Large intestine (tissue), 3 donors: ENCODE measurements at regions not wholly inside any gene's neighbourhood (a gene's known extent, or its start where the extent isn't known, plus 50 kb on each side); places are given as distances from the start of the nearest gene placed in this dataset.

Experiments
- DNase-seq, 2 donors: peaks; one replicate each; pipeline versions ENCODE4 v3.0.0 to v3.0.0-alpha.2; 2013
- H3K27ac ChIP-seq: one replicate; pipeline ENCODE4 v1.5.1; 2013; ENCODE audit warnings: low read length
- H3K27me3 ChIP-seq: 2 replicates; pipeline ENCODE4 v1.6.1; 2013; ENCODE audit warnings: low read length; ENCODE audit not compliant: control insufficient read depth, insufficient read depth
- H3K36me3 ChIP-seq: 2 replicates; pipeline ENCODE4 v1.6.1; 2013; ENCODE audit warnings: low read length; ENCODE audit not compliant: control insufficient read depth, insufficient read depth
- H3K4me1 ChIP-seq: one replicate; pipeline ENCODE4 v1.6.1; 2013; ENCODE audit warnings: low read length; ENCODE audit not compliant: control insufficient read depth, insufficient read depth
- H3K4me3 ChIP-seq: one replicate; pipeline ENCODE4 v1.5.1; 2013; ENCODE audit warnings: low read length
- H3K9me3 ChIP-seq: one replicate; pipeline ENCODE4 v1.6.1; 2013; ENCODE audit warnings: mild to moderate bottlenecking, low read depth, low read length, moderate library complexity; ENCODE audit not compliant: control insufficient read depth
- WGBS: methylation state at CpG from one replicate; pipeline ENCODE4 v1.1.5; 2013; ENCODE audit warnings: low lambda C conversion rate; ENCODE audit not compliant: insufficient coverage; 5-methylcytosine and 5-hydroxymethylcytosine counted together

GRCh38 chr9:25548847-25549246 is 129.4 kb downstream of the TUSC1 start:
- no peaks in the 10 kb centered on the region for H3K36me3 ChIP-seq
- no peaks in the 10 kb centered on the region for H3K4me1 ChIP-seq
- no peaks in the 10 kb centered on the region for H3K27me3 ChIP-seq
- no peaks in the 10 kb centered on the region for H3K9me3 ChIP-seq
- H3K4me3 ChIP-seq = no peak overlapping the region
- no peak overlapping the region for H3K27ac ChIP-seq
- WGBS = 100% methylated on average over 1 of the region's 3 CpGs
- DNase-seq = no peak

DNA sequence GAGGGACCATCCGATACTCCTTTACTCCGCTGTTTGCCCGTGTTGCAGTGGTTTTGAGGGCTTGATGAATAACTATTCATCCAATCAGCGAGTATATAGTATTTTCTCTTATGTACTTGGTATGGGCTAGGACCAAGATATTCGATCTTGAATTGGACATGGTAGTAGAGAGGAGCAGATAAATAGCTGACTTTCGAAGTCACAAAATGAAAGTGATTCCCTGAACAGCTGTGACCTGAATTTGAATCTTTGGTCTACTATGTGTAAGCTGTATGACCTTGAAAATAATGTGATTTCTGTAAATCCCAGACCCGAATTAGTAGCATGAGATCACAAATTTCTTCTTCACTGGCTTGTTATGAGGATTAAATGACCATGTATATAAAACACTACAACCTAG is 134.4 kb downstream of the TUSC1 start:
- no peak for DNase-seq
- no CpG with 5 or more reads among the region's 7 CpGs for WGBS
- H3K36me3 ChIP-seq = no peaks in the 10 kb centered on the region
- no peak overlapping the region for H3K27ac ChIP-seq
- no peaks in the 10 kb centered on the region for H3K27me3 ChIP-seq
- no peaks in the 10 kb centered on the region for H3K9me3 ChIP-seq
- H3K4me1 ChIP-seq = no peaks in the 10 kb centered on the region
- H3K4me3 ChIP-seq = no peak overlapping the region

DNA sequence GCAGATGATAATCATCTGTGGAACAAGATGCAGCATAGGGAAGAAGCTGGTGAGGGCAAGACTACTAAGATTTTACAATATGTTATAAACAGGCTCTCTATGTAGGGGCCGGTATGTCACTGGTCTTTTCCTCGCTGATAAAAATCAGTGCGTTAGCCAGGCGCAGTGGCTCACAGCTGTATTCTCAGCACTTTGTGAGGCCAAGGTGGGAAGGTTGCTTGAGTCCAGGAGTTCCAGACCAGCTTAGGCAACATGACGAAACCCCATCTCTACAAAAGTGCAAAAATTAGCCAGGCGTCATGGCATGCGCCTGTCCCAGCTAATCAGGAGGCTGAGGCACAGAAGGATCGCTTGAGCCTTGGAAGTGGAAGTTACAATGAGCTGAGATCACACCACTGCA is 135.9 kb downstream of the TUSC1 start:
- H3K27me3 ChIP-seq = no peaks in the 10 kb centered on the region
- WGBS = no CpG with 5 or more reads among the region's 8 CpGs
- no peaks in the 10 kb centered on the region for H3K36me3 ChIP-seq
- no peak for DNase-seq
- H3K9me3 ChIP-seq = no peaks in the 10 kb centered on the region
- H3K4me3 ChIP-seq = no peak overlapping the region
- no peaks in the 10 kb centered on the region for H3K4me1 ChIP-seq
- no peak overlapping the region for H3K27ac ChIP-seq

- Histone ChIP-seq H3K27ac (no peak overlapping the region), H3K9me3 (no peaks in the 10 kb centered on the region), H3K4me3 (no peak overlapping the region), H3K4me1 (no peaks in the 10 kb centered on the region), H3K27me3 (no peaks in the 10 kb centered on the region), H3K36me3 (no peaks in the 10 kb centered on the region)
- no CpG with 5 or more reads among the region's 2 CpGs for WGBS
- DNase-seq = no peak
Observed at GRCh38 chr9:25537808-25538207, 140.4 kb downstream of the TUSC1 start.

GRCh38 chr9:25519286-25519685 is 159.0 kb downstream of the TUSC1 start:
- WGBS = no CpG with 5 or more reads among the region's 2 CpGs
- Histone ChIP-seq H3K4me1 (no peaks in the 10 kb centered on the region), H3K27me3 (no peaks in the 10 kb centered on the region), H3K4me3 (no peak overlapping the region), H3K36me3 (no peaks in the 10 kb centered on the region), H3K27ac (no peak overlapping the region), H3K9me3 (no peaks in the 10 kb centered on the region)
- DNase-seq = no peak

DNA sequence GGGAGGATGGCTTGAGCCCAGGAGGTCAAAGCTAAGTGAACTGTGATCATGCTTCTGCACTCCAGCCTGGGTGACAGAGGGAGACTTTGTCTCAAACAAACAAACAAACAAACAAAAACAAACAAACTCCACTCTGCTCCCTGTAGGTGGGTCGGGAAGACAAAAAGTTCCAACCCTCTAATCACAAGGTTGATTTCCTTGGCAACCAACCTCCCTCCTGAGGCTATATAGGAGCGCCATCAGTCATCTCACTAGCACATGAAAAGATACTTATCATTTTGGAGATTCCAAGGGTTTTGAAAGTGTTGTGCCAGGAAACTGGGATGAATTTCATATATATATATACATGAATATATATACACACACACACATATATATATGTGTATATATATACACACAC is 160.5 kb downstream of the TUSC1 start:
- H3K27me3 ChIP-seq = no peaks in the 10 kb centered on the region
- no CpG with 5 or more reads among the region's 2 CpGs for WGBS
- no peak overlapping the region for H3K4me3 ChIP-seq
- H3K27ac ChIP-seq = no peak overlapping the region
- no peaks in the 10 kb centered on the region for H3K36me3 ChIP-seq
- no peak for DNase-seq
- H3K4me1 ChIP-seq = no peaks in the 10 kb centered on the region
- H3K9me3 ChIP-seq = no peaks in the 10 kb centered on the region

- no peaks in the 10 kb centered on the region for H3K36me3 ChIP-seq
- WGBS = 60% methylated on average over 1 of the region's 3 CpGs
- no peak overlapping the region for H3K27ac ChIP-seq
- H3K27me3 ChIP-seq = no peaks in the 10 kb centered on the region
- no peaks in the 10 kb centered on the region for H3K9me3 ChIP-seq
- DNase-seq = no peak
- no peak overlapping the region for H3K4me3 ChIP-seq
- no peaks in the 10 kb centered on the region for H3K4me1 ChIP-seq
Observed at GRCh38 chr9:25513509-25514033, 164.7 kb downstream of the TUSC1 start.

GRCh38 chr9:25505644-25506043 is 172.6 kb downstream of the TUSC1 start:
- DNase-seq = no peak
- no CpG with 5 or more reads among the region's 1 CpG for WGBS
- no peak overlapping the region for H3K27ac ChIP-seq
- no peak overlapping the region for H3K4me3 ChIP-seq
- H3K27me3 ChIP-seq = no peaks in the 10 kb centered on the region
- H3K36me3 ChIP-seq = no peaks in the 10 kb centered on the region
- H3K9me3 ChIP-seq = peaks cover 2% of the 10 kb centered on the region
- no peaks in the 10 kb centered on the region for H3K4me1 ChIP-seq

GRCh38 chr9:25481372-25481771 is 196.9 kb downstream of the TUSC1 start:
- no CpG with 5 or more reads among the region's 1 CpG for WGBS
- H3K27ac ChIP-seq = no peak overlapping the region
- no peaks in the 10 kb centered on the region for H3K9me3 ChIP-seq
- no peak for DNase-seq
- no peak overlapping the region for H3K4me3 ChIP-seq
- no peaks in the 10 kb centered on the region for H3K4me1 ChIP-seq
- no peaks in the 10 kb centered on the region for H3K27me3 ChIP-seq
- no peaks in the 10 kb centered on the region for H3K36me3 ChIP-seq

GRCh38 chr9:25480696-25481095 is 197.5 kb downstream of the TUSC1 start:
- Histone ChIP-seq H3K27me3 (no peaks in the 10 kb centered on the region), H3K4me1 (no peaks in the 10 kb centered on the region), H3K27ac (no peak overlapping the region), H3K9me3 (no peaks in the 10 kb centered on the region), H3K36me3 (no peaks in the 10 kb centered on the region), H3K4me3 (no peak overlapping the region)
- DNase-seq = no peak

DNA sequence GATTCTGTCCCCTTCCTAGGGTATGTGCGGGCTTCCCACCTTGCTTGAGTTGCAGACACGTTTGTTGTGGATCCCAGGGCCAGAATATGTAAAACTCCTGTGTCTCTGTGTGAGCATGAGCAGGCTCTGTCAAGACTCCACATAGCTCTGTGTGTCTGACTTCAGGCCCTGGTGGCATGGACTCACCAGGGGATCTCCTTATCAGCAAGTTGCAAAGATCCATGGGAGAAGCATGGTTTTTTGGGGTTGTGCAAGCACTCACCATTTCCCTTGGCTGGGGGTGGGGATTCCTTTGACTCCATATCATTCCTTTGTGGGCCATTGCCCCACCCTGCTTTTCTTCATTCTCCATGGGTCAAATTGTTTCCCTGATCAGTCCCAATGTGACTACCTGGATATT is 205.6 kb downstream of the TUSC1 start:
- Histone ChIP-seq H3K36me3 (no peaks in the 10 kb centered on the region), H3K4me3 (no peak overlapping the region), H3K4me1 (no peaks in the 10 kb centered on the region), H3K9me3 (no peaks in the 10 kb centered on the region), H3K27ac (no peak overlapping the region), H3K27me3 (no peaks in the 10 kb centered on the region)
- no CpG with 5 or more reads among the region's 2 CpGs for WGBS
- DNase-seq = no peak
